ENCODE measurements at regions not wholly inside any gene's neighbourhood (a gene's known extent, or its start where the extent isn't known, plus 50 kb on each side); places are given as distances from the start of the nearest gene placed in this dataset.
"Not testable (repeated sequence)": the region's sequence is repeated elsewhere in the genome, so short reads cannot be mapped to it uniquely, and the experiment has no call there.

GRCh38 chr3:70620956-70621355 is 308.5 kb upstream of the MDFIC2 start:
- DNase-seq: no peak

DNA sequence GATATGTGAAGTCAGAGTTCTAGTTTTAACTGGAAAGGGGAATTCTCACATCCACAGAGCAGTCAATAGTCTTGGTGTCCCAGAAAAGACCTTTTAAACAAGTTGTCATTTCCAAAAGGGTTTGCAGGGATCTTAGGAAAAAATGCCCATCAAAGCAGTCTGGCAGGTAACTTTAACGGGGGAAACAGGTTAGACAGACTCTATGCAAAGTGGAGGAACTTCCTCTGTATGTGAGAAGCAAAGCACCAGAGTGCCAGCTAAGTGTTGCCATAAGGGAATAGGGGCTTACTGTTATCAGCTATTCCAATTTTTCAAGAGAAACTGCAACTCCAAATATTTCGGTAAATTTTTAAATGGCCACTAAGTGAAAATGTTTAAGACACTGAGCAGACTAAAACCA is 307.9 kb upstream of the MDFIC2 start:
- no peak for DNase-seq

DNA sequence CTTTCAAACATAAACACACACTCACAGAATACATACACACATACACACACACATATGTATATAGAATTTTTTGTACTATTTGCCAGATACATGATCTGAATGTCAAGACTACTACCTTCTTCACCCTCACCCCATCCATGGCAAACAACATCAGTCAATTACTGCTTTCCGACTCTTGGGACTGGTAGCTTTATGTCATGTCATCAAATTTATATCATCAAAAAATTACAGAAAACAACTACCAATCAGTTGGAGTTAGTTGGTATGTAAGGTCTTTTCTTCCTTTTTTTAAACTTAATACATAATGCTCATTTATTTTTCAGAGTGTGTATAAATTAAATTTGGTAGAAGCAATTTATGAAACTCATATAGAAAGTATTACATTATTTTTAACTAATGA is 305.7 kb upstream of the MDFIC2 start:
- no peak for DNase-seq

GRCh38 chr3:70617349-70617748 is 304.9 kb upstream of the MDFIC2 start:
- not testable (repeated sequence) for DNase-seq

GRCh38 chr3:70615286-70615685 is 302.8 kb upstream of the MDFIC2 start:
- no peak for DNase-seq

- no peak for DNase-seq
These were observed 301.7 kb upstream of the MDFIC2 start for GRCh38 chr3:70614111-70614510.

- no peak for DNase-seq
These were observed 300.5 kb upstream of the MDFIC2 start for GRCh38 chr3:70612920-70613319.

GRCh38 chr3:70611667-70612277 is 299.3 kb upstream of the MDFIC2 start:
- not testable (repeated sequence) for DNase-seq

DNA sequence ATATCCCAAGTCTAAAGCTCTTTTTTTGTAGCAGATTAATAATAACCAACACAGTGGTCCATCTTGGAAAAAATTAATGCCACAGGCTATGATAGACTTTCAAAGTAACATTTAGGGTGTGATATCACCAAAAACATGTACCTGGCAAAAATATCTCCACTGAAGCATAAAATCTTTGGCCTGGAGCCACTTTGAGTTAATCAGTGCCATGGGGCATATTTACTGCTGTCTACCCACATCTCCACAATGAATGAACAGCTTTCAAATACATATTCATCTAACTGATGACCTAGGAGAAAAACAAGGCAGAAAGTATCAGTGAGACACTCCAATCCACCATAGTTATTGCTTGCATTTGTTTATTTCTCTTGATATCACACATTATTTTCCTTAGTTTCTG is 296.0 kb upstream of the MDFIC2 start:
- no peak for DNase-seq

- no peak for DNase-seq
These were observed 295.0 kb upstream of the MDFIC2 start for GRCh38 chr3:70607469-70607868.

GRCh38 chr3:70606018-70606417 is 293.6 kb upstream of the MDFIC2 start:
- DNase-seq: peak; percentile 13

GRCh38 chr3:70603103-70603502 is 290.7 kb upstream of the MDFIC2 start:
- DNase-seq: no peak

DNA sequence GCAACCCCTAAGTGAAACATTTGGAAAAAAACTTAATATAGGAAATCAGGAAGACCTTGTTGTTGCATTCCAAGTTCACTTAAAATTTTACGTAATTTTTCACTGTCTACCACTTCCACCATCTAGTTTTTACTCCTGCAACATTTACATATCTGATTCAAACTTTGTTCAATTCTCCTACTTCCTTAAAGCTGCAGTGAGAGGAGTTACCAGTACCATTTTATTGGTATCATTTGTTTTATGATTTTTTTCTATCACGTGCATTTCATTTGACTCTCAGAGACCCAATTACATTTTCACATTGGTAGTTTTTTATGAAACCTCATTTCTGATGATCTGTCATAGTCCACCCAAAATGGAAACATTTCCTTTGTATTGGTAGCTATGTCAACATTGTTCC is 284.9 kb upstream of the MDFIC2 start:
- no peak for DNase-seq

DNA sequence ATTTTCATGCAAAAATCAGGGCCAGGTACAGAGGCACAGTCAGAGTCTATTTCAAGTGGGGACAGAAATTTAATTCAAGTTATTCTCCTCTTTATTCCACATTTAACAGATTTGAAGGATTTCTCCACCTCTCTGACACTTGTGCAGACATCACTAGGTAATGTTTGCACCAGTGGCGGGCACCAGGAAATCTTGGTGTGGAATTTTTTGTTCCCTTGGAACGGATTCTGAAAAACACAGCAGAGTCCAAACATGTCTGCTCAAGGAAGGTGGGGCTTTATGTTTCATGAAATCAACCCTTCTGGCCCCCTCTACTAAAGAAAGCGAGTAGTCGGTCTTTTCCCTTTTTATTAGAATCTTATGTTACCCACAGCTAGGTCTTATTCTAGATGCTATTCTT is 271.2 kb upstream of the MDFIC2 start:
- DNase-seq: no peak

DNA sequence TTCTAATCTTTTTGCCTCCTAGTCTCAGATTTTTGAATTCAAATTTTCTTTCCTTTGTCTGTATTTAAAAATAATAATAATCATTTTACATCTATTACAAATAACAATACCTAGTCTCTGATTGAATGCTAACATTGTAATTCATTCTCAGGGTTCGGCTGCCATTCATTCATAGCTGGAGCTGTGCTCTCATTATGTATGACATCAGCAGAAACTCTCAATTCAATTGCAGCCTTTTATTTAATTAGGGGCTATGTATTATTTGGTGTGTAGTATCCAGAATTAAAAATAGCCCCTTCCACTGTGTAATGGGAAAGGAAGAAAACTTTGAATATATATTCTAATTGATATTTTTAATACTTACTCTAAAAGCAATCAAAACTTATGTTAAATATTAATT is 270.4 kb upstream of the MDFIC2 start:
- DNase-seq: no peak

GRCh38 chr3:70580021-70580420 is 267.6 kb upstream of the MDFIC2 start:
- no peak for DNase-seq

GRCh38 chr3:70571696-70572095 is 259.3 kb upstream of the MDFIC2 start:
- no peak for DNase-seq

DNA sequence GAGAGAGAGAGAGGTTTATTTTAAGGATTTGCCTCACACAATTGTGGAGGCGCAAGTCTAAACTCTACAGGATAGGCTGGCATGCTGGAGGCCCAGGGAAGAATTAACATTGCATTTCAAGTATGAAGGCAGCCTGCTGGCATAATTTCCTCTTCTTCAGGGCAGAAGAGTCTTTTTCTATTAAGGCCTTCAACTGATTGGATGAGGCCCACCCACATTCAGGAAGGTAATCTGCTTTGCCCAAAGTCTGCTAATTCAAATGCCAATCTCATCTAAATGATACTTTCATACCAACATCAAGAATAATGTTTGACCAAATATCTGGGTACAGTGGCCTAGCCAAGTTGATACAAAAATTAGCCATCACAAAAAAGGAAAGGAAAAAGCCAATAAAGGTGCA is 258.1 kb upstream of the MDFIC2 start:
- no peak for DNase-seq

GRCh38 chr3:70568626-70569025 is 256.2 kb upstream of the MDFIC2 start:
- DNase-seq: no peak

- DNase-seq: no peak
These were observed 253.4 kb upstream of the MDFIC2 start for GRCh38 chr3:70565861-70566260.

DNA sequence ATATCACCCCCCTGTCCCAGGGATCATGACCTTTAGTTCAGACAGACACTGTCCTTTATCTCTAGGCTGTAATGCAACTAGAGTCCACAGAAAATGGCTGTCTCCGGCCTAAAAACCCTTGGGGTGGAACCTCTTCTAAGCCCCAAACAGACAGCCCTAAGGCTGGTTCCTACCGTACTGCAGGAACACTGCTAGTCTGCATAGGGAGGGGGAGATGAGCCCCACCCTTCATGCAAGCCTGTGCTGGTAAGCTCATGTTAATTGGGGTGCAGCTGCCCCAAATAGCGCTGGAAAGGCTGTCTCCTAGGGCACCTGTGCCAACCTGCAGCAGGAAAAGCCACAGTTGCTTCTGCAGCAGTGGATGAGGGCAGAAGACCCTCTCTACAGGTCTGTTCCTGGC is 252.1 kb upstream of the MDFIC2 start:
- no peak for DNase-seq

GRCh38 chr3:70561796-70562195 is 249.4 kb upstream of the MDFIC2 start:
- peak; percentile 48 for DNase-seq

- DNase-seq: no peak
These were observed 246.5 kb upstream of the MDFIC2 start for GRCh38 chr3:70558956-70559355.

DNA sequence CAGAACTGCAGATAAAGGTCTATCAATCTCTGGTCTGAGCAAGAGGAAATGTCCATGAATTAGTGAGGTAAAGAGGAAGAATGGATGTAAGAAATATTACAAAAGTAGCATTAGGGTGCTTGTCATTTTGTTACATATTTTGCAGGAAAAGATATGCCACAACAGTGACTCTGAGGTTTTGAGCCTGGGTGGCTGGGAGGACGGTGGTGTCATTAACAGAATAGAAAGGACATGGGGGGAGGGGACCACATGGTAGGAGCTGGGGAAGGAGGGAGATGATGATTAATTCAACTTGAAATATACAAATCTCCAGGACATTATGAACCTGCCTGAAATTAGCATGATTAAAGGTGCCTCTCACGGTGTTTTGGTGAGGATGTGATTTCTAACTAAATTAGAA is 245.5 kb upstream of the MDFIC2 start:
- DNase-seq: no peak

DNA sequence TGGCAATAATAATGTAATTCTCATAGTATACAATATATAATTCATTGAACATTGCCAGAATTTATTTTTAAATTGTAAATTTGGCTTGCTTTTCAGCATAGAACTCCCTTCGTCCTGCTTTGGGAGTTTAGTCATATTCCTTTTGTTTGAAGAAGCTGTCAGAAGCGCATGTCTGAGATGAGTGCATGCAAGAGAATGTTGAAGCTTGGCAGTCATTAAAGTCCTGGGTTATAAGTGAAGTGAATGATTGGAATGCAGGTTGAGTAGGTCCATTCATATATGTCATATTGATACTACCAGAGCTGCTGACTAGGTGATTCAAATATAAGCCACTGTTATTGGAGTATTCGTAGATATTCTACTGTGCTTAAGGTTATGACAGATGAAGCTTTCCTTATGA is 243.6 kb upstream of the MDFIC2 start:
- DNase-seq: peak; percentile 61

DNA sequence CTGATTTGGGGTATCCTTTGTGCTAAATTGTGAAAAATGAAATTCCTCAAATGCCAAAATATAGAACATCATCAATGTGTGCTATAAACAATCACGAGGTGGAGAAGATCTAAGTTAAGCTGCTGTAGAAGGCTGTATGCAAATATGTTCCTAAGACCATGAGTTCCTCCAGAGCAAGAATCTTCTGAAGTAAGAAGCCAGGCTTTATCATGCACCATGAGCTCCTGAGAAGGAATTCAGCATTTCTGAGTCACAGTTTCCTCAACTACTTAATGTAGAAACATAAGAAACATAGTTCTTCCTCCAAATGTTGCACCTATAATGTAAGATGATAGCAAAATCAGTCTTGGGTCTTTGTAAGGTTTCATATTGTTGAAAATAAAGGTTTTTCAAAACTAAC is 241.7 kb upstream of the MDFIC2 start:
- DNase-seq: peak; percentile 28
